Heart left ventricle (tissue), 16 donors: ENCODE measurements at regions not wholly inside any gene's neighbourhood (a gene's known extent, or its start where the extent isn't known, plus 50 kb on each side); places are given as distances from the start of the nearest gene placed in this dataset.
A peak's percentile ranks its signal among the peaks of the same experiment; 100 is the strongest.

ENCODE experiments used
- ATAC-seq, 4 donors: fragments of 200-7000 bp; cut with Tn5 transposase; one replicate each; pipeline ENCODE4 v1.9.1; 2020 to 2022; ENCODE audit warnings: moderate library complexity in 4 of 4, mild to moderate bottlenecking in 3 of 4, moderate number of reproducible peaks in 1 of 4
- DNase-seq, 5 donors: peaks; one replicate each; pipeline ENCODE4 v3.0.0-alpha.2; 2020
- H3K27ac ChIP-seq, 12 donors: fragments of 200-600 bp; sonication (generic) in 4 of 12; one replicate each; pipeline versions ENCODE4 v1.5.0 to v1.8.0; 2016 to 2022; ENCODE audit warnings: mild to moderate bottlenecking in 2 of 12
- H3K27me3 ChIP-seq, 9 donors: fragments of 200-600 bp; sonication (generic) in 2 of 9; one replicate each; pipeline versions ENCODE4 v1.5.1 to v1.8.0; 2016 to 2022; ENCODE audit warnings: mild to moderate bottlenecking in 3 of 9
- H3K36me3 ChIP-seq, 9 donors: fragments of 200-600 bp; sonication (generic) in 2 of 9; one replicate each; pipeline versions ENCODE4 v1.5.0 to v1.8.0; 2018 to 2022; ENCODE audit warnings: mild to moderate bottlenecking in 2 of 9
- H3K4me1 ChIP-seq, 12 donors: fragments of 200-600 bp; sonication (generic) in 4 of 12; one replicate each; pipeline versions ENCODE4 v1.5.0 to v1.8.0; 2016 to 2022; ENCODE audit warnings: mild to moderate bottlenecking in 3 of 12
- H3K4me3 ChIP-seq, 12 donors: fragments of 200-600 bp; sonication (generic) in 4 of 12; one replicate each; pipeline versions ENCODE4 v1.5.0 to v1.8.0; 2017 to 2022; ENCODE audit warnings: mild to moderate bottlenecking in 9 of 12, moderate library complexity in 4 of 12
- H3K9me3 ChIP-seq, 12 donors: fragments of 200-600 bp; sonication (generic) in 4 of 12; one replicate each; pipeline versions ENCODE4 v1.5.0 to v1.8.0; 2016 to 2022; ENCODE audit warnings: mild to moderate bottlenecking in 1 of 12
- POLR2A ChIP-seq, 2 donors: fragments of 450-650 bp; IDR thresholded peaks; one replicate each; pipeline ENCODE4 v1.6.1; 2017; ENCODE audit warnings: antibody characterized with exemption in 2 of 2, mild to moderate bottlenecking in 2 of 2, moderate library complexity in 2 of 2
- WGBS, 4 donors: extraction: QIAGEN DNeasy Blood & Tissue Kit in 2 of 4; methylation state at CpG; one replicate each; pipeline versions ENCODE4 v1.1.5 to v1.1.7; 2013 to 2018; 5-methylcytosine and 5-hydroxymethylcytosine counted together
- intact Hi-C, 10 donors: fragments of 100-400 bp; cut with DNase I; formaldehyde crosslinking; loops; one replicate each; pipeline versions ENCODE4 v1.11.1 to v1.14.2; 2022
- TF ChIP-seq, protein P1 (sequence below), 12 donors: fragments of 200-600 bp; sonication (generic) in 4 of 12; IDR thresholded peaks; one replicate each; pipeline versions ENCODE4 v1.5.0 to v1.8.0; 2018 to 2022; ENCODE audit warnings: antibody characterized with exemption in 12 of 12, mild to moderate bottlenecking in 5 of 12
- donor health status: ischemic (EF 13 %, LVEDD 7.1; RV severe dilation, severe dysfunction).
- donor health status: healthy with polysubstance abuse.
- donor health status: DM: no; HTN: yes; CAD: no.
- donor health status: DM: no; HTN: no; CAD: no.
- donor health status: ischemic (EF 25% LVEDD 6.9; RV normal size, moderate dysfunction).
- donor health status: ischemic (EF 25% LVEDD 5.7; RV mildly dilated, moderate dysfunction).
- donor health status: healthy.
- donor health status: DM: yes; HTN: yes; CAD: no.
- donor health status: ischemic (EF 35%, LVEDD 5.7; RV mildly dilated, moderate dysfunction).
- donor health status: nonischemic (EF 11% LVEDD 7.7; RV severe dilation, severe dysfunction).
- donor health status: DM: yes; HTN: yes; CAD: no.
- donor health status: PGD.
- donor health status: ischemic (EF 29% LVEDD 5.4; RV normal size, mild dysfunction).
- donor health status: nonischemic (EF 23%, LVEDD 6.1; RV moderate dilation, normal function).

GRCh38 chr1:204813522-204813921 lies 57.1 kb upstream of the NFASC start:
- 83 to 93% (median 87%) methylated on average over 2 of the region's 2 CpGs for WGBS, 4 donors
- TF ChIP-seq, protein P1, sequence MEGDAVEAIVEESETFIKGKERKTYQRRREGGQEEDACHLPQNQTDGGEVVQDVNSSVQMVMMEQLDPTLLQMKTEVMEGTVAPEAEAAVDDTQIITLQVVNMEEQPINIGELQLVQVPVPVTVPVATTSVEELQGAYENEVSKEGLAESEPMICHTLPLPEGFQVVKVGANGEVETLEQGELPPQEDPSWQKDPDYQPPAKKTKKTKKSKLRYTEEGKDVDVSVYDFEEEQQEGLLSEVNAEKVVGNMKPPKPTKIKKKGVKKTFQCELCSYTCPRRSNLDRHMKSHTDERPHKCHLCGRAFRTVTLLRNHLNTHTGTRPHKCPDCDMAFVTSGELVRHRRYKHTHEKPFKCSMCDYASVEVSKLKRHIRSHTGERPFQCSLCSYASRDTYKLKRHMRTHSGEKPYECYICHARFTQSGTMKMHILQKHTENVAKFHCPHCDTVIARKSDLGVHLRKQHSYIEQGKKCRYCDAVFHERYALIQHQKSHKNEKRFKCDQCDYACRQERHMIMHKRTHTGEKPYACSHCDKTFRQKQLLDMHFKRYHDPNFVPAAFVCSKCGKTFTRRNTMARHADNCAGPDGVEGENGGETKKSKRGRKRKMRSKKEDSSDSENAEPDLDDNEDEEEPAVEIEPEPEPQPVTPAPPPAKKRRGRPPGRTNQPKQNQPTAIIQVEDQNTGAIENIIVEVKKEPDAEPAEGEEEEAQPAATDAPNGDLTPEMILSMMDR (IDR thresholded peaks at IDR 0.05) = no peak
- no peak for TF ChIP-seq POLR2A (IDR thresholded peaks at IDR 0.05)
- no peaks in the 10 kb centered on the region for H3K27me3 ChIP-seq
- peaks cover 0 to 26% (median 8%) of the 10 kb centered on the region in 12 donors for H3K4me1 ChIP-seq
- intact Hi-C loops = no loop called here
- H3K36me3 ChIP-seq = no peaks in the 10 kb centered on the region
- no peak for DNase-seq
- H3K4me3 ChIP-seq = no peak overlapping the region
- peak overlapping the region in 10 of 12 donors; percentile 43 to 87 (median 72) for H3K27ac ChIP-seq
- ATAC-seq = no peak
- H3K9me3 ChIP-seq = peaks cover 0 to 5% (median 0%) of the 10 kb centered on the region in 12 donors

- 30 to 34% (median 32%) methylated on average over 7 of the region's 7 CpGs for WGBS, 4 donors
- intact Hi-C loops = no loop called here
- Histone ChIP-seq H3K27me3 (no peaks in the 10 kb centered on the region), H3K4me1 (peaks cover 0 to 34% (median 8%) of the 10 kb centered on the region in 12 donors), H3K36me3 (no peaks in the 10 kb centered on the region), H3K4me3 (peak overlapping the region in 1 of 12 donors; percentile 15), H3K27ac (peak overlapping the region in 11 of 12 donors; percentile 43 to 87 (median 70)), H3K9me3 (peaks cover 0 to 5% (median 0%) of the 10 kb centered on the region in 12 donors)
- ATAC-seq (peak; percentile 89 to 97 (median 94)), DNase-seq (peak; percentile 50 to 74 (median 63))
- no peak for TF ChIP-seq POLR2A (IDR thresholded peaks at IDR 0.05)
- TF ChIP-seq, protein P1 (IDR thresholded peaks at IDR 0.05) = peak in 4 of 12 donors; percentile 12 to 37 (median 26)
These were observed 56.3 kb upstream of the NFASC start for GRCh38 chr1:204814166-204814884.

GRCh38 chr1:204817341-204817740 lies 53.3 kb upstream of the NFASC start:
- no peak for TF ChIP-seq POLR2A (IDR thresholded peaks at IDR 0.05)
- TF ChIP-seq, protein P1 (IDR thresholded peaks at IDR 0.05) = no peak
- ATAC-seq (no peak), DNase-seq (no peak)
- intact Hi-C loops = loop anchor here in 1 of 10 donors (5.0 kb wide), 1 partner anchor 45 kb away; no protein-coding TSS in a partner anchor
- WGBS, 4 donors = 86 to 91% (median 88%) methylated on average over 5 of the region's 5 CpGs
- peaks cover 0 to 5% (median 0%) of the 10 kb centered on the region in 12 donors for H3K9me3 ChIP-seq
- H3K4me1 ChIP-seq = peaks cover 0 to 61% (median 22%) of the 10 kb centered on the region in 12 donors
- H3K27ac ChIP-seq = no peak overlapping the region
- no peaks in the 10 kb centered on the region for H3K36me3 ChIP-seq
- no peak overlapping the region for H3K4me3 ChIP-seq
- H3K27me3 ChIP-seq = no peaks in the 10 kb centered on the region

GRCh38 chr1:204818998-204819397 lies 51.7 kb upstream of the NFASC start:
- ATAC-seq = peak in 3 of 4 donors; percentile 57 to 69 (median 69)

More at GRCh38 chr1:204818998-204819397, 51.7 kb upstream of the NFASC start:
- WGBS, 4 donors = 38 to 56% (median 52%) methylated on average over 3 of the region's 3 CpGs
- no peak overlapping the region for H3K4me3 ChIP-seq
- DNase-seq = peak in 2 of 5 donors; percentile 37 to 51
- peak overlapping the region in 6 of 12 donors; percentile 19 to 69 (median 31) for H3K27ac ChIP-seq
- no peak for TF ChIP-seq POLR2A (IDR thresholded peaks at IDR 0.05)
- TF ChIP-seq, protein P1 (IDR thresholded peaks at IDR 0.05) = no peak
- peaks cover 0 to 5% (median 0%) of the 10 kb centered on the region in 12 donors for H3K9me3 ChIP-seq
- H3K27me3 ChIP-seq = no peaks in the 10 kb centered on the region
- intact Hi-C loops = loop anchor here in 1 of 10 donors (5.0 kb wide), 1 partner anchor 43 kb away; no protein-coding TSS in a partner anchor
- H3K36me3 ChIP-seq = no peaks in the 10 kb centered on the region
- peaks cover 0 to 56% (median 18%) of the 10 kb centered on the region in 12 donors for H3K4me1 ChIP-seq
